GM19328 (cell line): ENCODE measurements at regions not wholly inside any gene's neighbourhood (a gene's known extent, or its start where the extent isn't known, plus 50 kb on each side); places are given as distances from the start of the nearest gene placed in this dataset.
A peak's percentile ranks its signal among the peaks of the same experiment; 100 is the strongest.
"Not testable (repeated sequence)": the region's sequence is repeated elsewhere in the genome, so short reads cannot be mapped to it uniquely, and the experiment has no call there.

Experiments used
- ATAC-seq: cut with Tn5 transposase; IDR thresholded peaks from one replicate; pipeline ENCODE4 v1.9.1; 2021; ENCODE audit warnings: mild to moderate bottlenecking, moderate library complexity; ENCODE audit not compliant: unreplicated experiment

GRCh38 chr3:140752499-140752898 lies 74.6 kb downstream of the TRIM42 start:
- no peak for ATAC-seq

- no peak for ATAC-seq
Measured at GRCh38 chr3:140753865-140754754, 76.2 kb downstream of the TRIM42 start.

- no peak for ATAC-seq
Measured at GRCh38 chr3:140754936-140755335, 77.1 kb downstream of the TRIM42 start.

GRCh38 chr3:140756240-140757016 lies 78.6 kb downstream of the TRIM42 start:
- peak; percentile 75 for ATAC-seq

- ATAC-seq = no peak
Measured at GRCh38 chr3:140758791-140759444, 81.1 kb downstream of the TRIM42 start.

- ATAC-seq = no peak
Measured at GRCh38 chr3:140760324-140761075, 82.6 kb downstream of the TRIM42 start.

- ATAC-seq = no peak
Measured at GRCh38 chr3:140761076-140761639, 83.3 kb downstream of the TRIM42 start.

GRCh38 chr3:140762746-140763145 lies 84.9 kb downstream of the TRIM42 start:
- no peak for ATAC-seq

GRCh38 chr3:140763532-140763931 lies 85.7 kb downstream of the TRIM42 start:
- ATAC-seq = no peak

GRCh38 chr3:140765246-140765645 lies 87.4 kb downstream of the TRIM42 start:
- no peak for ATAC-seq

GRCh38 chr3:140766465-140766864 lies 88.6 kb downstream of the TRIM42 start:
- ATAC-seq = no peak

GRCh38 chr3:140767566-140767965 lies 89.7 kb downstream of the TRIM42 start:
- ATAC-seq = no peak

GRCh38 chr3:140768941-140769340 lies 91.1 kb downstream of the TRIM42 start:
- ATAC-seq = no peak

- no peak for ATAC-seq
Measured at GRCh38 chr3:140769951-140770350, 92.1 kb downstream of the TRIM42 start.

- no peak for ATAC-seq
Measured at GRCh38 chr3:140770977-140771667, 93.3 kb downstream of the TRIM42 start.

GRCh38 chr3:140777631-140778233 lies 99.9 kb downstream of the TRIM42 start:
- no peak for ATAC-seq

- no peak for ATAC-seq
Measured at GRCh38 chr3:140791368-140791767, 113.5 kb downstream of the TRIM42 start.

GRCh38 chr3:140794507-140794906 lies 116.6 kb downstream of the TRIM42 start:
- ATAC-seq = no peak

GRCh38 chr3:140802898-140803297 lies 125.0 kb downstream of the TRIM42 start:
- not testable (repeated sequence) for ATAC-seq
